B cell (primary cell): ENCODE measurements at regions not wholly inside any gene's neighbourhood (a gene's known extent, or its start where the extent isn't known, plus 50 kb on each side); places are given as distances from the start of the nearest gene placed in this dataset.

Source experiments
- ATAC-seq: fragments of 200-7000 bp; cut with Tn5 transposase; one replicate; pipeline ENCODE4 v1.10.0; 2021; ENCODE audit warnings: low read depth, mild to moderate bottlenecking, moderate number of reproducible peaks, moderate library complexity
- CTCF ChIA-PET: fragments of 350-600 bp; sonication (Branson Sonifier 250); formaldehyde crosslinking; loops from one replicate; lab custom pipeline; 2021; ENCODE audit warnings: antibody characterized with exemption, inconsistent platforms; lab: Charles Lee
- POLR2A ChIA-PET: fragments of 350-600 bp; sonication (Branson Sonifier 250); formaldehyde crosslinking; loops from one replicate; lab custom pipeline; 2021; ENCODE audit warnings: antibody characterized with exemption; lab: Charles Lee
- DNase-seq: peaks from one replicate; pipeline ENCODE4 v3.0.0; 2013
- H2AFZ ChIP-seq: 2 replicates; pipeline ENCODE4 v1.6.1; 2012; ENCODE audit warnings: mild to moderate bottlenecking, low read depth, low read length; ENCODE audit not compliant: insufficient read depth, poor library complexity, severe bottlenecking
- H3K27ac ChIP-seq, 2 donors: 1 replicate in 1 of 2; 2 replicates in 1 of 2; pipeline ENCODE4 v1.5.1; 2012 to 2013; ENCODE audit warnings: low read length in 2 of 2, mild to moderate bottlenecking in 2 of 2, moderate library complexity in 1 of 2
- H3K27me3 ChIP-seq, 4 experiments: fragments of 200-600 bp in 1 of 4; sonication (generic) in 1 of 4; replicated peaks in 1 of 4; 1 replicate in 2 of 4; 2 replicates in 2 of 4; pipeline versions ENCODE4 v1.6.1 to v1.7.0; 2013 to 2016; ENCODE audit warnings: low read length in 3 of 4, mild to moderate bottlenecking in 2 of 4, mixed read lengths in 1 of 4, moderate library complexity in 1 of 4; ENCODE audit not compliant: insufficient read depth in 4 of 4, control insufficient read depth in 3 of 4; ENCODE audit errors: control extremely low read depth in 1 of 4
- H3K36me3 ChIP-seq, 2 experiments: replicated peaks in 1 of 2; 1 replicate in 1 of 2; 2 replicates in 1 of 2; pipeline versions ENCODE4 v1.6.1 to v1.7.1; 2013; ENCODE audit warnings: low read length in 1 of 2; ENCODE audit not compliant: insufficient read depth in 2 of 2, control insufficient read depth in 1 of 2; ENCODE audit errors: control extremely low read depth in 1 of 2, extremely low read depth in 1 of 2
- H3K4me1 ChIP-seq, 2 donors: fragments of 200-600 bp in 1 of 2; sonication (generic) in 1 of 2; 1 replicate in 1 of 2; 2 replicates in 1 of 2; pipeline versions ENCODE4 v1.5.1 to v1.6.1; 2013 to 2017; ENCODE audit warnings: low read length in 2 of 2; ENCODE audit not compliant: control insufficient read depth in 2 of 2, insufficient read depth in 2 of 2
- H3K4me2 ChIP-seq: replicated peaks from 2 replicates; pipeline ENCODE3; 2012; ENCODE audit warnings: mild to moderate bottlenecking, low read depth, low read length; ENCODE audit not compliant: poor library complexity, severe bottlenecking
- H3K4me3 ChIP-seq, 5 experiments: fragments of 200-600 bp in 1 of 5; sonication (generic) in 1 of 5; 1 replicate in 3 of 5; 2 replicates in 2 of 5; pipeline versions ENCODE4 v1.5.1 to v1.7.0; 2011 to 2016; ENCODE audit warnings: low read length in 4 of 5, mild to moderate bottlenecking in 4 of 5, low read depth in 2 of 5, control low read depth in 1 of 5, moderate library complexity in 1 of 5; ENCODE audit not compliant: insufficient read depth in 1 of 5; ENCODE audit errors: control extremely low read depth in 1 of 5, extremely low read depth in 1 of 5
- H3K79me2 ChIP-seq: fragments of 200-600 bp; sonication (generic); one replicate; pipeline ENCODE4 v1.6.0; 2016; ENCODE audit warnings: low read length; ENCODE audit not compliant: control insufficient read depth, insufficient read depth
- H3K9ac ChIP-seq: fragments of 200-600 bp; sonication (generic); 2 replicates; pipeline ENCODE4 v1.6.1; 2017; ENCODE audit warnings: mild to moderate bottlenecking, low read length, moderate library complexity
- H3K9me3 ChIP-seq, 3 donors: one replicate each; pipeline versions ENCODE4 v1.6.1 to v1.7.1; 2013; ENCODE audit warnings: low read length in 2 of 3; ENCODE audit not compliant: control insufficient read depth in 2 of 3, insufficient read depth in 1 of 3; ENCODE audit errors: control extremely low read depth in 1 of 3
- H4K20me1 ChIP-seq: 2 replicates; pipeline ENCODE4 v1.6.0; 2012; ENCODE audit warnings: mild to moderate bottlenecking, low read length; ENCODE audit not compliant: insufficient read depth, control insufficient read depth, poor library complexity, severe bottlenecking
- H3K27ac Mint-ChIP-seq: one replicate; pipeline ENCODE4 v1.8.0; 2021; ENCODE audit warnings: mixed read lengths
- H3K27me3 Mint-ChIP-seq: one replicate; pipeline ENCODE4 v1.8.0; 2021; ENCODE audit warnings: mixed read lengths
- H3K4me1 Mint-ChIP-seq: one replicate; pipeline ENCODE4 v1.8.0; 2021; ENCODE audit warnings: mixed read lengths
- H3K4me3 Mint-ChIP-seq: one replicate; pipeline ENCODE4 v1.8.0; 2021; ENCODE audit warnings: mixed read lengths
- H3K9me3 Mint-ChIP-seq: one replicate; pipeline ENCODE4 v1.8.0; 2022; ENCODE audit warnings: mixed read lengths; ENCODE audit not compliant: insufficient read depth
- EZH2 ChIP-seq: IDR thresholded peaks from 2 replicates; pipeline ENCODE4 v1.6.1; 2012; ENCODE audit warnings: borderline replicate concordance, low read depth, mild to moderate bottlenecking, moderate library complexity, low read length; ENCODE audit not compliant: insufficient read depth, poor library complexity, severe bottlenecking
- WGBS: methylation state at CpG from one replicate; pipeline ENCODE4 v1.1.5; 2013; ENCODE audit warnings: missing lambda C conversion rate; ENCODE audit not compliant: insufficient coverage; 5-methylcytosine and 5-hydroxymethylcytosine counted together
- intact Hi-C: fragments of 100-400 bp; cut with micrococcal nuclease; formaldehyde crosslinking; loops from one replicate; pipeline ENCODE4 v1.10.0; 2022
- TF ChIP-seq, protein P1 (sequence below): fragments of 200-600 bp; IDR thresholded peaks from one replicate; pipeline ENCODE4 v1.8.0; 2022; ENCODE audit warnings: antibody characterized with exemption, mild to moderate bottlenecking

DNA sequence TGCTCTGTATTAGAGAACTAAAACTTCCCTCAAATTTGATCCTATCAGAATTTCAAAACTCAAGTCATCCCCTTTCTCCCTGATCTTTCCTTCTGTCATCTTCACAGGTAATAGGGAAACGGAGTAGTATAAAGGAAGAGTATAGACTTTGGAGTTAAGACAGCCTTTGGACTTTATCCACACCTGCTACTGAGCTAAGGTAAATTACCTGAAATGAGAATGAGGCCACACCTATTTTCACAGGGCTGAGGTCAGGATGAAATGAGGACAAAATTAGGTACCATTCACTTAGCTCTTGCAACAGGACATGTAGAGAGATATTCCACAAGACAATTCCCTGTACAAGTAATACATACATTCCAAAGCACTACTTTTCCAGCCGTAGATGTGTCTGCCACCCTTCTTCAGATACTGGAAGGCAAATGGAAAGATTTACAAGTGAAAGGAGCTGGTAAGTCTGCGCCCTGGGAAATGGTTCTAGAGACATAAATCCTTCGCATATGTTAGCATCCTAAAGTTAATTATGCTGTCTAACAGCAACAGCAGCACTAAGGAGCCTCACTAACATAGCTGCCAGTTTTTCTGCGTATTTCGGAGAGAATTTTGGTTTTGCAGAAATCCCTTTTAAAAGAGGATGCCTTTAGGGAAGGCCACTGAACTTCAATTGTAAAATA lies 461.8 kb downstream of the SHQ1 start:
- Histone ChIP-seq H3K9ac (no peak overlapping the region), H2AFZ (no peak overlapping the region), H4K20me1 (peaks cover 97% of the 10 kb centered on the region), H3K27me3 (no peaks in the 10 kb centered on the region), H3K9me3 (no peaks in the 10 kb centered on the region), H3K4me1 (peaks cover 7 to 14% of the 10 kb centered on the region in 2 donors), H3K36me3 (peaks cover 0 to 3% of the 10 kb centered on the region in 2 experiments), H3K27ac (no peak overlapping the region), H3K79me2 (peaks cover 97% of the 10 kb centered on the region), H3K4me2 (no peak overlapping the region), H3K4me3 (no peak overlapping the region)
- H3K9me3 Mint-ChIP-seq = no peaks in the 10 kb centered on the region
- TF ChIP-seq, protein P1, sequence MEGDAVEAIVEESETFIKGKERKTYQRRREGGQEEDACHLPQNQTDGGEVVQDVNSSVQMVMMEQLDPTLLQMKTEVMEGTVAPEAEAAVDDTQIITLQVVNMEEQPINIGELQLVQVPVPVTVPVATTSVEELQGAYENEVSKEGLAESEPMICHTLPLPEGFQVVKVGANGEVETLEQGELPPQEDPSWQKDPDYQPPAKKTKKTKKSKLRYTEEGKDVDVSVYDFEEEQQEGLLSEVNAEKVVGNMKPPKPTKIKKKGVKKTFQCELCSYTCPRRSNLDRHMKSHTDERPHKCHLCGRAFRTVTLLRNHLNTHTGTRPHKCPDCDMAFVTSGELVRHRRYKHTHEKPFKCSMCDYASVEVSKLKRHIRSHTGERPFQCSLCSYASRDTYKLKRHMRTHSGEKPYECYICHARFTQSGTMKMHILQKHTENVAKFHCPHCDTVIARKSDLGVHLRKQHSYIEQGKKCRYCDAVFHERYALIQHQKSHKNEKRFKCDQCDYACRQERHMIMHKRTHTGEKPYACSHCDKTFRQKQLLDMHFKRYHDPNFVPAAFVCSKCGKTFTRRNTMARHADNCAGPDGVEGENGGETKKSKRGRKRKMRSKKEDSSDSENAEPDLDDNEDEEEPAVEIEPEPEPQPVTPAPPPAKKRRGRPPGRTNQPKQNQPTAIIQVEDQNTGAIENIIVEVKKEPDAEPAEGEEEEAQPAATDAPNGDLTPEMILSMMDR = no peak
- no peak for TF ChIP-seq EZH2
- no peak for DNase-seq
- no peak overlapping the region for H3K27ac Mint-ChIP-seq
- POLR2A ChIA-PET = no interaction called here
- no peak for ATAC-seq
- H3K27me3 Mint-ChIP-seq = no peaks in the 10 kb centered on the region
- intact Hi-C loops = no loop called here
- no peak overlapping the region for H3K4me3 Mint-ChIP-seq
- H3K4me1 Mint-ChIP-seq = peaks cover 79% of the 10 kb centered on the region
- CTCF ChIA-PET = no interaction called here
- 100% methylated on average over 2 of the region's 6 CpGs for WGBS

DNA sequence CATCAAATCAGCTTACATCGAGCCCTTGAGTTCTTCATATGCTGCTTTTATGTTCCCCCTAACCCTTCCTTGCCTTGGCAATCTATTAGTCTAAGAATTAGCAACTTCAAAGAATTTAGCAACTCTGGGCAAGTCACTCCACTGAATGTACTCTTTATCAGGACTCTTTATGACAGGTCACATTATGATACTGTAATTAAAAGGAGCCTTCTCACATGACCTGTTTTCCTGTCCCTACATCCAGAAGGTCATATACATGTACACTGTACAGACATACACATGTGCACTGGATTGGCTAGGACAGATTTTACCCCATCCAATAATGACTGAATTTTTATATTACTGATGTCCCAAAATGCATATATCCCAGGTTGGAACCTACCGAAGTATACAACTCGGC lies 463.1 kb downstream of the SHQ1 start:
- no peak overlapping the region for H3K27ac ChIP-seq
- H4K20me1 ChIP-seq = peaks cover 97% of the 10 kb centered on the region
- H3K4me2 ChIP-seq = no peak overlapping the region
- no peak overlapping the region for H2AFZ ChIP-seq
- H3K9me3 ChIP-seq = no peaks in the 10 kb centered on the region
- Mint-ChIP-seq H3K4me3 (no peak overlapping the region), H3K9me3 (no peaks in the 10 kb centered on the region), H3K27ac (no peak overlapping the region), H3K4me1 (peaks cover 88% of the 10 kb centered on the region), H3K27me3 (no peaks in the 10 kb centered on the region)
- POLR2A ChIA-PET = no interaction called here
- peaks cover 8 to 16% of the 10 kb centered on the region in 2 donors for H3K4me1 ChIP-seq
- peaks cover 0 to 3% of the 10 kb centered on the region in 2 experiments for H3K36me3 ChIP-seq
- H3K4me3 ChIP-seq = no peak overlapping the region
- peaks cover 93% of the 10 kb centered on the region for H3K79me2 ChIP-seq
- H3K27me3 ChIP-seq = no peaks in the 10 kb centered on the region
- no peak for TF ChIP-seq EZH2
- TF ChIP-seq, protein P1 = no peak
- DNase-seq (no peak), ATAC-seq (no peak)
- CTCF ChIA-PET = no interaction called here
- no peak overlapping the region for H3K9ac ChIP-seq
- intact Hi-C loops = no loop called here
- WGBS = 83% methylated on average over 1 of the region's 3 CpGs
